ENCODE measurements at regions not wholly inside any gene's neighbourhood (a gene's known extent, or its start where the extent isn't known, plus 50 kb on each side); places are given as distances from the start of the nearest gene placed in this dataset.

- Histone ChIP-seq H3K4me1 (no peaks in the 10 kb centered on the region), H3K9me3 (peaks cover 0 to 10% (median 5%) of the 10 kb centered on the region in 8 donors), H3K27me3 (replicated peaks in 1 of 7) (no peaks in the 10 kb centered on the region), H3K36me3 (no peaks in the 10 kb centered on the region), H3K4me3 (no peak overlapping the region), H3K27ac (no peak overlapping the region)
- intact Hi-C loops (cut with DNase I; ENCODE audit: low total_unique reads) = no loop called here
- TF ChIP-seq POLR2AphosphoS5 (IDR thresholded peaks at IDR 0.05) (no peak), POLR2A (IDR thresholded peaks at IDR 0.05) (no peak), CTCF (IDR thresholded peaks at IDR 0.05 in 8 of 11, conservative IDR thresholded peaks at IDR 0.05 in 3 of 11) (no peak)
- DNase-seq = no peak
- WGBS, 5 donors = 59 to 80% (median 75%) methylated on average over 4 of the region's 4 CpGs
Observed at GRCh38 chr1:221926441-221926840, 184.6 kb upstream of the DUSP10 start.

GRCh38 chr1:221925947-221926346 is 184.1 kb upstream of the DUSP10 start:
- 35 to 76% (median 55%) methylated on average over 1 of the region's 1 CpG for WGBS, 5 donors
- no peak for DNase-seq
- Histone ChIP-seq H3K4me1 (no peaks in the 10 kb centered on the region), H3K36me3 (no peaks in the 10 kb centered on the region), H3K9me3 (peaks cover 0 to 10% (median 5%) of the 10 kb centered on the region in 8 donors), H3K4me3 (no peak overlapping the region), H3K27me3 (replicated peaks in 1 of 7) (no peaks in the 10 kb centered on the region), H3K27ac (no peak overlapping the region)
- intact Hi-C loops (cut with DNase I; ENCODE audit: low total_unique reads) = no loop called here
- TF ChIP-seq POLR2A (IDR thresholded peaks at IDR 0.05) (no peak), POLR2AphosphoS5 (IDR thresholded peaks at IDR 0.05) (no peak), CTCF (IDR thresholded peaks at IDR 0.05 in 8 of 11, conservative IDR thresholded peaks at IDR 0.05 in 3 of 11) (no peak)

GRCh38 chr1:221923929-221924598 is 182.2 kb upstream of the DUSP10 start:
- no peaks in the 10 kb centered on the region for H3K4me1 ChIP-seq
- TF ChIP-seq POLR2AphosphoS5 (IDR thresholded peaks at IDR 0.05) = no peak
- no peak for TF ChIP-seq CTCF (IDR thresholded peaks at IDR 0.05 in 8 of 11, conservative IDR thresholded peaks at IDR 0.05 in 3 of 11)
- no peak for TF ChIP-seq POLR2A (IDR thresholded peaks at IDR 0.05)
- H3K27me3 ChIP-seq (replicated peaks in 1 of 7) = no peaks in the 10 kb centered on the region
- intact Hi-C loops (cut with DNase I; ENCODE audit: low total_unique reads) = no loop called here
- no peak overlapping the region for H3K27ac ChIP-seq
- no peaks in the 10 kb centered on the region for H3K9me3 ChIP-seq
- whole genome bisulfite sequencing, 5 donors = 84 to 89% (median 86%) methylated on average over 8 of the region's 8 CpGs
- H3K36me3 ChIP-seq = no peaks in the 10 kb centered on the region
- no peak for DNase-seq
- H3K4me3 ChIP-seq = no peak overlapping the region

GRCh38 chr1:221921936-221922335 is 180.0 kb upstream of the DUSP10 start:
- H3K27ac ChIP-seq = no peak overlapping the region
- intact Hi-C loops (cut with DNase I; ENCODE audit: low total_unique reads) = no loop called here
- no peak for TF ChIP-seq POLR2A (IDR thresholded peaks at IDR 0.05)
- TF ChIP-seq POLR2AphosphoS5 (IDR thresholded peaks at IDR 0.05) = no peak
- no peak for TF ChIP-seq CTCF (IDR thresholded peaks at IDR 0.05 in 8 of 11, conservative IDR thresholded peaks at IDR 0.05 in 3 of 11)
- no peaks in the 10 kb centered on the region for H3K9me3 ChIP-seq
- H3K4me1 ChIP-seq = no peaks in the 10 kb centered on the region
- 84 to 98% (median 93%) methylated on average over 2 of the region's 2 CpGs for WGBS, 5 donors
- no peaks in the 10 kb centered on the region for H3K36me3 ChIP-seq
- no peaks in the 10 kb centered on the region for H3K27me3 ChIP-seq (replicated peaks in 1 of 7)
- DNase-seq = no peak
- no peak overlapping the region for H3K4me3 ChIP-seq
